A549 (cell line): ENCODE measurements at regions not wholly inside any gene's neighbourhood (a gene's known extent, or its start where the extent isn't known, plus 50 kb on each side); places are given as distances from the start of the nearest gene placed in this dataset.

Source experiments
- ATAC-seq, 2 experiments: fragments of 200-7000 bp in 1 of 2; fragments of >200 bp in 1 of 2; cut with Nextera tagmentation in 1 of 2; cut with Tn5 transposase in 1 of 2; 3 replicates each; pipeline versions ENCODE4 v1.8.0 to v1.9.1; 2018 to 2020; ENCODE audit warnings: mild to moderate bottlenecking in 1 of 2, moderate library complexity in 1 of 2
- CTCF ChIA-PET: fragments of 300-600 bp; sonication (Branson Sonifier 250); formaldehyde crosslinking; extraction: SDS; loops from one replicate; lab custom pipeline; 2021; ENCODE audit warnings: antibody characterized with exemption, inconsistent platforms; lab: Yijun Ruan, JAX
- POLR2A ChIA-PET: fragments of 350-600 bp; formaldehyde crosslinking; extraction: SDS; loops from one replicate; lab custom pipeline; 2021; ENCODE audit warnings: antibody characterized with exemption, inconsistent platforms; lab: Yijun Ruan, JAX
- DNase-seq, 2 experiments: peaks; one replicate each; pipeline versions ENCODE4 v3.0.0 to v3.0.0-alpha.2; 2011 to 2016; ENCODE audit warnings: low read depth in 1 of 2, low spot score in 1 of 2
- FAIRE-seq: peaks from 2 replicates; lab custom pipeline; 2011; peaks lifted over from hg19 to GRCh38; lab: Jason Lieb, UNC
- H3K27ac ChIP-seq, 2 experiments: fragments of >200 bp; sonication (Bioruptor Twin); formaldehyde crosslinking; 3 replicates each; pipeline ENCODE4 v1.5.1; 2016 to 2017
- H3K4me1 ChIP-seq: fragments of >200 bp; sonication (Bioruptor Twin); formaldehyde crosslinking; 3 replicates; pipeline ENCODE4 v1.6.1; 2016
- H3K4me2 ChIP-seq: fragments of >200 bp; sonication (Bioruptor Twin); formaldehyde crosslinking; 3 replicates; pipeline ENCODE4 v1.6.1; 2016
- H3K4me3 ChIP-seq: fragments of >200 bp; sonication (Bioruptor Twin); formaldehyde crosslinking; 3 replicates; pipeline ENCODE4 v1.5.1; 2016
- H3K9me3 ChIP-seq: fragments of >200 bp; sonication (Bioruptor Twin); formaldehyde crosslinking; 3 replicates; pipeline ENCODE4 v1.6.1; 2016
- CBX8 ChIP-seq: fragments of 200-600 bp; sonication (generic); IDR thresholded peaks from 2 replicates; pipeline ENCODE4 v1.6.1; 2016
- CEBPB ChIP-seq, 2 experiments: fragments of >200 bp in 1 of 2; sonication (Bioruptor Twin) in 1 of 2; formaldehyde crosslinking in 1 of 2; IDR thresholded peaks; 2 replicates each; pipeline ENCODE4 v1.6.1; 2012 to 2016
- CTCF ChIP-seq: fragments of >200 bp; sonication (Bioruptor Twin); formaldehyde crosslinking; IDR thresholded peaks from 3 replicates; pipeline ENCODE4 v1.5.1; 2016
- ELK1 ChIP-seq: fragments of 150-350 bp; IDR thresholded peaks from 2 replicates; pipeline ENCODE4 v1.6.1; 2014; ENCODE audit warnings: low read depth, mild to moderate bottlenecking, low read length
- EP300 ChIP-seq, 2 experiments: fragments of >200 bp; sonication (Bioruptor Twin); formaldehyde crosslinking; IDR thresholded peaks; 2 replicates in 1 of 2; 3 replicates in 1 of 2; pipeline ENCODE4 v1.6.1; 2016 to 2017
- FOSL2 ChIP-seq, 2 experiments: fragments of 450-650 bp in 1 of 2; fragments of >200 bp in 1 of 2; sonication (Bioruptor Twin) in 1 of 2; formaldehyde crosslinking; IDR thresholded peaks; 2 replicates each; pipeline versions ENCODE4 v1.5.0 to v1.6.1; 2016 to 2020; ENCODE audit warnings: mild to moderate bottlenecking in 1 of 2, moderate library complexity in 1 of 2
- HEYL ChIP-seq: fragments of 250-450 bp; sonication (Bioruptor Pico); IDR thresholded peaks from 2 replicates; pipeline ENCODE4 v1.8.0; 2021; ENCODE audit warnings: mild to moderate bottlenecking, moderate library complexity
- JUN ChIP-seq, 2 experiments: fragments of >200 bp; sonication (Bioruptor Twin); formaldehyde crosslinking; IDR thresholded peaks; 2 replicates in 1 of 2; 3 replicates in 1 of 2; pipeline ENCODE4 v1.6.1; 2016 to 2017
- KDM1A ChIP-seq: fragments of 200-600 bp; sonication (generic); IDR thresholded peaks from 2 replicates; pipeline ENCODE4 v1.6.1; 2016; ENCODE audit warnings: low read depth, mild to moderate bottlenecking
- MAFK ChIP-seq: fragments of 450-650 bp; IDR thresholded peaks from 2 replicates; pipeline ENCODE4 v1.6.1; 2014; ENCODE audit not compliant: partially characterized antibody
- MAX ChIP-seq: IDR thresholded peaks from 2 replicates; pipeline ENCODE4 v1.6.1; 2012
- NFE2L2 ChIP-seq: fragments of 150-350 bp; conservative IDR thresholded peaks from 2 replicates; pipeline ENCODE4 v1.6.1; 2014; ENCODE audit warnings: low read length
- NR3C1 ChIP-seq: fragments of >200 bp; sonication (Bioruptor Twin); formaldehyde crosslinking; IDR thresholded peaks from 3 replicates; pipeline ENCODE4 v1.6.1; 2017
- PHF8 ChIP-seq: fragments of 200-600 bp; sonication (generic); IDR thresholded peaks from 2 replicates; pipeline ENCODE4 v1.6.1; 2016; ENCODE audit warnings: low read depth, mild to moderate bottlenecking, antibody characterized with exemption, moderate library complexity, borderline replicate concordance
- POLR2AphosphoS2 ChIP-seq: conservative IDR thresholded peaks from 2 replicates; pipeline ENCODE4 v1.6.1; 2012; ENCODE audit warnings: low read length, improper control_type of control experiment, inconsistent platforms
- RAD21 ChIP-seq, 2 experiments: fragments of >200 bp in 1 of 2; sonication (Bioruptor Twin) in 1 of 2; formaldehyde crosslinking in 1 of 2; IDR thresholded peaks in 1 of 2; conservative IDR thresholded peaks in 1 of 2; 2 replicates in 1 of 2; 3 replicates in 1 of 2; pipeline ENCODE4 v1.6.1; 2012 to 2018; ENCODE audit warnings: inconsistent platforms in 1 of 2
- RARB ChIP-seq: fragments of 250-450 bp; sonication (Bioruptor Pico); IDR thresholded peaks from 2 replicates; pipeline ENCODE4 v1.8.0; 2021; ENCODE audit warnings: mild to moderate bottlenecking, moderate library complexity
- RCOR1 ChIP-seq: fragments of 150-350 bp; IDR thresholded peaks from 2 replicates; pipeline ENCODE4 v1.6.1; 2014; ENCODE audit warnings: antibody characterized with exemption, low read length, low read depth
- REST ChIP-seq: fragments of 200-600 bp; sonication (generic); IDR thresholded peaks from 2 replicates; pipeline ENCODE4 v1.6.1; 2016; ENCODE audit warnings: antibody characterized with exemption, mild to moderate bottlenecking, moderate library complexity
- RNF2 ChIP-seq: fragments of 200-600 bp; sonication (generic); IDR thresholded peaks from 2 replicates; pipeline ENCODE4 v1.6.1; 2016; ENCODE audit warnings: low read depth, mild to moderate bottlenecking, antibody characterized with exemption, moderate library complexity, borderline replicate concordance
- SMC3 ChIP-seq: fragments of >200 bp; sonication (Bioruptor Twin); formaldehyde crosslinking; IDR thresholded peaks from 3 replicates; pipeline ENCODE4 v1.6.1; 2018; ENCODE audit warnings: inconsistent platforms
- ZNF302 ChIP-seq: fragments of 250-450 bp; sonication (Bioruptor Pico); IDR thresholded peaks from 2 replicates; pipeline ENCODE4 v1.9.0; 2021; ENCODE audit warnings: inconsistent platforms, mild to moderate bottlenecking, moderate library complexity
- WGBS: methylation state at CpG from one replicate; pipeline ENCODE4 v1.1.6; 2017; ENCODE audit errors: missing lambda C conversion rate; 5-methylcytosine and 5-hydroxymethylcytosine counted together

- FAIRE-seq = no peak
- WGBS = 6% methylated on average over 5 of the region's 5 CpGs
These were observed 160.6 kb downstream of the ANKRD30B start for GRCh38 chr18:14908541-14908940.

GRCh38 chr18:14912967-14913366 is 165.0 kb downstream of the ANKRD30B start:
- Histone ChIP-seq H3K4me1 (no peaks in the 10 kb centered on the region), H3K9me3 (no peaks in the 10 kb centered on the region), H3K27ac (no peak overlapping the region), H3K4me2 (no peak overlapping the region), H3K4me3 (no peak overlapping the region)
- ATAC-seq (no peak), DNase-seq (no peak), FAIRE-seq (no peak)
- ChIA-PET POLR2A (no interaction called here), CTCF (no interaction called here)
- TF ChIP-seq PHF8 (no peak), EP300 (IDR thresholded peaks at IDR 0.05) (no peak), SMC3 (no peak), CTCF (no peak), RARB (CRISPR knock-in tag) (no peak), ZNF302 (CRISPR knock-in tag) (no peak), FOSL2 (IDR thresholded peaks at IDR 0.05) (no peak), FOSL2 (CRISPR knock-in tag; IDR thresholded peaks at IDR 0.05) (no peak), KDM1A (no peak), RAD21 (conservative IDR thresholded peaks at IDR 0.05 in 1 of 2, IDR thresholded peaks at IDR 0.05 in 1 of 2) (no peak), CBX8 (no peak), RCOR1 (no peak), MAX (no peak), NR3C1 (no peak), REST (no peak), HEYL (CRISPR knock-in tag) (no peak), ELK1 (no peak), JUN (IDR thresholded peaks at IDR 0.05) (no peak), MAFK (no peak), RNF2 (no peak), NFE2L2 (no peak)
- 0% methylated on average over 1 of the region's 1 CpG for WGBS

More at GRCh38 chr18:14908541-14908940, 160.6 kb downstream of the ANKRD30B start:
- POLR2A ChIA-PET = no interaction called here
- Histone ChIP-seq H3K4me3 (no peak overlapping the region), H3K27ac (no peak overlapping the region), H3K4me2 (no peak overlapping the region), H3K9me3 (no peaks in the 10 kb centered on the region), H3K4me1 (no peaks in the 10 kb centered on the region)
- ATAC-seq = no peak
- CTCF ChIA-PET = no interaction called here
- TF ChIP-seq POLR2AphosphoS2 = no peak
- TF ChIP-seq CEBPB (IDR thresholded peaks at IDR 0.05) = no peak
- no peak for TF ChIP-seq ZNF302 (CRISPR knock-in tag)
- DNase-seq = no peak
